ENCODE measurements at regions not wholly inside any gene's neighbourhood (a gene's known extent, or its start where the extent isn't known, plus 50 kb on each side); places are given as distances from the start of the nearest gene placed in this dataset.

- FAIRE-seq, result no peak
These were observed 148.5 kb downstream of the NOL4 start for GRCh38 chr18:34075963-34076860.

DNA sequence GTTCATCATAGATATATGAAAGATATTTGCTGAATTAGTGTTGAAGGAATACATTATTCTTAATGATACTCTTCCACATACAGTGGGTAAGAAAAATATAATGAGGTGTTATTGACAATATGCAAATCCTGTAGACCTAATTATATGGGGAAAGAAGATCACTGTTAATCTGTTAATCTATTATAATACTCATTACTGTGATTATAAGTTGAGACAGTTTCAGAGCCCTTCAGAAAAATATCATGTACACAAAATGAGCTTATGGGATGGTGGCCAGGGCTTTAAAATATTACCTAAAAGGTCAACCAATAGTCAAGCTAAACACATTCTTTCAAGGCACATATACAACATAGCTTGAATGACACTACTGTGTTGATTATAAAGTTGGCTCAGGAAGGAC is 163.5 kb downstream of the NOL4 start:
- no peak for FAIRE-seq

GRCh38 chr18:34055227-34055626 is 169.5 kb downstream of the NOL4 start:
- FAIRE-seq, result no peak

DNA sequence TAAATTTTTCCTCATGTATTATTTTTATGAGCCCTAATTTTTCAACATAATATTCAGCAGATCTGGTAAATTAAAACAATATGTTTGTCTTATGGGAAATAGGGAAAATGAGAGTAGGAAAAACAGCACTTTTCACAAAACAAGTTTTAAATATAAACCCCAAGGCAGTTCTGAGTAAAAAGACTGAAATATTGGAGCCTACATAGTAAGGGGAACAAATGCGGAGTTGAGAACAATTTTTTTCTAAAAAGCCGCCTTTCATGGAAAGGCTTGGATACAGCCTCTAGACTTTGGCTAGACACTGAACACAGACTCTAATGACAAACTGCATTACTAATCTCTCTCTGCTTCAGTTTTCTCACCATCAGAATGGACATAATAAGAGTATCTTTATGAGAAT is 174.1 kb downstream of the NOL4 start:
- no peak for FAIRE-seq

GRCh38 chr18:34049511-34049910 is 175.2 kb downstream of the NOL4 start:
- no peak for FAIRE-seq

DNA sequence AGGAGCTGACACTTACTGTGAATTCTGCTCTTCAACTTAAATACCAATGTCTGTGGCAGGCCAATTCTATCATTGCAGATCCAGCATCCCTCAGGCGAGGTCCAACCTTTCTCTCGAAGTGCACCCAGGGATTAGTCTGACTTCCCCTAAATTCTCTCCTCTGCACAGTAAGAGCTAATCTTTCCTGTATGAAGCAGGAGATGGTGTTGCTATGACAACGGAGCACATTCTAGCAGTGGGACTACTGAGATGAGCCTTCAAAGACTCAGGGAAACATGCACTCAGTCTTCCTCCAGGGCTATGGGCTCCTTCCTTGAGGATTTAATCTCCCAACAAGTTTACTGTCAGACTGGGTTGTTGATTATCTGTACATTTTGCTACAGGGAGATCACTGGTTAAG is 176.3 kb downstream of the NOL4 start:
- no peak for FAIRE-seq

DNA sequence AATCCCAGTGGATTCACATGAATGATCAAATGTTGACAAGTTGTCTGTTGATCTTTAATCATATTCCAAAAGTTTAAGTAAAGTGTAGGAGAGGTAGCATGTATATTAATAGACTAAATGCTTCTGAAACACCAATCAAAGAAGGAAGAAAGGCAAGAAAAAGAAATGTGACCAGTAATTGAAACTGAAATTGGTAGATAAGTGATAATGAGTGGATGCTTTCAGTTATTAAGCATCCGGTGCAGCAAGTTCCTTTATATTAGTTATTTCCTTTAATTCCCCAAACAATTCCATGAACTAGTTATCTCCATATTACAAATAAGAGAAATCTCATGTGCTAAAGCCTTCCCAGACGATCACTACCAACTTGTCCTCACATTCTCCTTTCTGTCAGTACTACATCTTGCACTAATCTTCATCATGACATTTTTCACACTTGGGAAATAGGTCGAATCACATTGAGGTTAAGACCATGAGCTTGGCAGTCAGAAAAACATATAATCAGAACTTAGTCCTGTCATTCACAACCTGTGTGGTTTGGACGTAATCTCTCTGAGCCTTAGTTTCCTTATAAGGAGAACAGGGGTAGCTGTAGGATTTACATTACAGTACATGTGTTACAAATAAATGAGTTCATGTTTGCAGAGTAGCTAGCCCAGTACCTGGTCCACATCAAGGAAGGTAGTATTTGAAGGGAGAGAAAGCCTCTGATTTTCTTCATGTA is 182.1 kb downstream of the NOL4 start:
- no peak for FAIRE-seq

GRCh38 chr18:34039611-34040010 is 185.1 kb downstream of the NOL4 start:
- FAIRE-seq, result no peak

- FAIRE-seq, result no peak
These were observed 185.5 kb downstream of the NOL4 start for GRCh38 chr18:34039201-34039600.

- no peak for FAIRE-seq
These were observed 186.6 kb downstream of the NOL4 start for GRCh38 chr18:34038086-34038485.

DNA sequence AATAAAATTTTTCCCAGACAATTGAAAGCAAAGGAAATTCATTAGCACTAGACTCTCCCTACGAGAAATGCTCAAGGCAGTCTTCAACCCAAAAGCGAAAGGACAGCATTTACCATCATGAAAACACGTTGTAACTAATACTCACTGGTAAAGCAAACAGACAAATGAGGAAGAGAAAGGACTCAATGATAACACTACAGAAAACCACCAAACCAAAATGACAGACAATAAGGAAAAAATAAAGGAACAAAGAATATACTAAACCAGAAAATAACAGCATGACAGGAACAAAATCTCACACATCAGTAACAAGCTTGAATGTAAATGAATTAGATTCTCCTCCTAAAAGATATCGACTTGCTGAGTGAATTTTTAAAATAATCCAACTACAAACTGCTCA is 190.7 kb downstream of the NOL4 start:
- FAIRE-seq, result no peak

DNA sequence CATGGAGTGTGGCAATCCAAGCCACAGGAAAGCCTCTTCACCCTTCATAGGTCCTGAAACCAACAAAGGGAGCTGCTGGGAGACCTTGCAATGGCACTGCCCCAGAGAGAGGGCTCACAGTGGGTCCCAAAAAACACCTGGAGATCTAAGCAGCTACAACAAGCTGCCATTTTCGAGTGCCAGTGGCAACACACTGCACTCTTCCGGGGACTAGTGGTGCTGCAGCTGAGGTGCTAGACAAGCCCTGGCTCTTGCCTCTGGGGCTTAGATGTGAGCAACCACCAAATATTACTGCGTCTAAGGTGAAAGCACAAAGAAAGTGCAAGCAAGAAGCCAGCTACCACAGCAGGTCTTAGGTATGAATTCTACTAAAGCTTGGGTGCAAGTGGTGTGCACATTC is 192.9 kb downstream of the NOL4 start:
- no peak for FAIRE-seq

GRCh38 chr18:34028324-34028723 is 196.4 kb downstream of the NOL4 start:
- FAIRE-seq, result no peak

GRCh38 chr18:34025191-34025801 is 199.4 kb downstream of the NOL4 start:
- FAIRE-seq, result no peak

GRCh38 chr18:34023471-34023870 is 201.2 kb downstream of the NOL4 start:
- no peak for FAIRE-seq

GRCh38 chr18:34018336-34018735 is 206.4 kb downstream of the NOL4 start:
- FAIRE-seq, result no peak

DNA sequence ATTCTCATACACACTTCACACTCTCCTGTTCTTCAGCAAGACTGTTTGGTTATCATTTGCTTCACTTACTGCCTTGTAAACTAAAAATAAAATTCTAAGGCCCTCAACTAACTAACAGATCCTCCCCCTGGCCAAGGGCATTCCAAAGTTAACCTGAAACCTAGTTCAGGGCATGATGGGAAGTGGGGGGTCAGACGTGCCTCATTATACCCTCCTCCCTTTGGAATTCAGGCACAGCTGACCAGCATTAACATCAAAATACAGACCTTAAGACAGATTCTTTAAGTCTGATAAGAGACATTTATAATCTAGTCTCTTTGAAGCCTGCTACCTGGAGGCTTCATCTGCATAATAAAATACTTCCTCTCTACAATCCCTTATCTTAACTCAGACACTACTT is 221.0 kb downstream of the NOL4 start:
- FAIRE-seq, result no peak

DNA sequence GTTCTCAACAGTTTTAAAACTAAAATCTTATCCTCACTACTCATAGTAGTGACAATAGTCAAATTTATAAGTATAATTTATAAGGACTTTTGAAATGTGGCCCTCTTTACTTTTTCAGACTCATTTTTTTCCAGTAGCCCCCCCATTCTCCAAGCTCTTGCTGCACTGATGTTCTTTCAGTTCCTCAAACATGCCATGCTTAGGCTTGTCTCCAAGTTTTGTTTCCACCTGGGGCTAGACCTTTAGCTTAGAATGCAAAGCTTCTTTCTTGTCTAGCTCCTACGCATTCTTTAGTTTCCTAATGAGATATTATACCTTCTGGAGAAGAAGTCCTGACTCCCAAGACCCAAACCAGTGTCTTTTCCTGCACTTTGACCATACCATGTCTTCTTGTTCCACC is 222.6 kb downstream of the NOL4 start:
- no peak for FAIRE-seq

DNA sequence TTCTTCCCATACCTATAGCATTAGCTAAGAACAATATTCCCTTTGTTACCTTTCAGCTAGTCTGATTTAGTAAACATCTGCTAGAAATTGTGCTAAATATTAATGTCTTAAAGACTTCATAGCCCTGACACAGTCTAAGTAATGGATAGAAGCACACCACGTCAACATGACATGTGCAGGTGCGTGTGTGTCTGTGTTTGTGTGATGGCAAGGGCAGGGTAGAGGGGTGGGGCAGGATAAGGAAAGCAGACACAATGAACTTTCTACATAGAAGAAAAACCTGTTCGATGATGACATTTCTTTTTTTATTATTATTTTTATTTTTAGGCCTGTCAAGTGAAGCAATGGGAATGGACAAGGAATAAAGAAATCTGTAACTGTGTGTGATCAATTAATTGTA is 223.3 kb downstream of the NOL4 start:
- FAIRE-seq, result no peak

DNA sequence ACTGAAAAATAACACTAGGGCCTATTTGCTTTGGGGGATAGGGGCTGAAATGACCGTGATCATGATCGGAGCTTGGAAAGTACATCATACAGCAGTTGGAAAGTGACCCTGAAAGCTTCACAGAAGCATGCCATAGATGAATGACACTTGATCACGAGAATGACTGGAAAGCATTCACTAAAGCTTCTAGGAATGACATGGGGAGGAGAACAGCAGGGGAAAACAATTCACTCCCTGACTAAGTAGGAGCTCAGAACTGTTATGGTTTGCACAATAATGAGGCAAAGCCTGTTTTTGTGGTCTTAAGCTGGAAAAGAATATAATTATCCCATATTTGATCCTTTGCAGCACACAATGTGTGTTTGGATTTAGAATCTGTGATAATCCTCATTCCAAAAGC is 237.5 kb downstream of the NOL4 start:
- no peak for FAIRE-seq

- FAIRE-seq, result no peak
These were observed 241.6 kb downstream of the NOL4 start for GRCh38 chr18:33983126-33983525.

DNA sequence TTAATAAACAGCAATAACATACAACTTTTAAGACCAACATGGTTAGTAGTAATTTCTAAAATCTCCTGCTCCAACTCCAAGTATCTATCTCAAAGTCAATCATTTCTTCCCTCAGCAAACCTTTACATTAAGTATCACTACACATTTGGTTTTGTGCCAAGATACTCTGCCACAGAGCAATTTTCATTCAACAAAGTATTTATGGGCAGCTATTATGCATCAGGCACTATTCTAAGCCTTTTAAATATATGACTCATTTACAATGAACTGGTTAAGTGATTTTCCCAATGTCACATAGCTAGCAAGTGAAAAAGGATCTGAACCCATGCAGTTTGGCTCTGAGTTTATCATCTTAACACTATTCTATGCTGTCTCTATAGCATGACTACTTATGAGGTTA is 264.3 kb downstream of the NOL4 start:
- no peak for FAIRE-seq

DNA sequence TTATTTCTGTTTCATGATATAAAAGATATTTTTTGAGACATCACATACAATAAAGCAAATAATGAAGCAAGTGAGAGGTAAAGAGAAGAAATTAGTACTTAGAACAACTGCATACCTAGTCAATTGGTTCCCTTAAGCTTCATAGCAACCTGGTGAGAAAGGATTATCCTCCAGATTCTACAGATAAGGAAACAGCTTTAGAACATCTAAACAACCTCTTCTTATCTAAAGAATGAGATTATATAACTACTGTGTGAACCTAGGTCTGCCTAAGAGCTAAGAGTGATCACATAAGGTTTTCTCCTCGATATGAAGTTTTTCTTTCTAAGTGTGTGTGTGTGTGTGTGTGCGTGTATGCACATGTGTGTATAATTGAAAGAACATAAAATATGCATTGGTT is 265.1 kb downstream of the NOL4 start:
- no peak for FAIRE-seq

GRCh38 chr18:33957707-33958106 is 267.0 kb downstream of the NOL4 start:
- no peak for FAIRE-seq
